Body of pancreas (tissue), 4 donors: ENCODE measurements at regions not wholly inside any gene's neighbourhood (a gene's known extent, or its start where the extent isn't known, plus 50 kb on each side); places are given as distances from the start of the nearest gene placed in this dataset.
"Not testable (repeated sequence)": the region's sequence is repeated elsewhere in the genome, so short reads cannot be mapped to it uniquely, and the experiment has no call there.

ENCODE experiments used
- ATAC-seq: fragments of 150-250 bp; one replicate; pipeline ENCODE4 v1.9.1; 2016
- DNase-seq, 4 donors: peaks; one replicate each; pipeline ENCODE4 v3.0.0-alpha.2; 2019
- H3K27ac ChIP-seq, 4 donors: fragments of 200-600 bp; sonication (generic); 1 replicate in 3 of 4; 2 replicates in 1 of 4; pipeline versions ENCODE4 v1.5.1 to v1.6.1; 2016 to 2019; ENCODE audit warnings: mild to moderate bottlenecking in 1 of 4, mixed read lengths in 1 of 4, moderate library complexity in 1 of 4
- H3K27me3 ChIP-seq, 2 donors: fragments of 200-600 bp; sonication (generic); one replicate each; pipeline ENCODE4 v1.6.0; 2016; ENCODE audit warnings: mild to moderate bottlenecking in 1 of 2
- H3K36me3 ChIP-seq, 2 donors: fragments of 200-600 bp; sonication (generic); replicated peaks in 1 of 2; 2 replicates each; pipeline ENCODE4 v1.5.1; 2016; ENCODE audit warnings: low read depth in 2 of 2; ENCODE audit not compliant: insufficient read depth in 1 of 2
- H3K4me1 ChIP-seq: fragments of 200-600 bp; sonication (generic); one replicate; pipeline ENCODE4 v1.6.0; 2016
- H3K4me3 ChIP-seq, 2 donors: fragments of 200-600 bp; sonication (generic); 1 replicate in 1 of 2; 2 replicates in 1 of 2; pipeline ENCODE4 v1.5.1; 2016 to 2019
- H3K9me3 ChIP-seq, 3 donors: fragments of 200-600 bp; sonication (generic); 1 replicate in 2 of 3; 2 replicates in 1 of 3; pipeline ENCODE4 v1.5.1; 2016
- POLR2A ChIP-seq, 3 donors: fragments of 450-650 bp; IDR thresholded peaks; one replicate each; pipeline ENCODE4 v1.6.1; 2016; ENCODE audit warnings: antibody characterized with exemption in 3 of 3, mild to moderate bottlenecking in 2 of 3
- WGBS, 2 donors: methylation state at CpG; one replicate each; pipeline ENCODE4 v1.1.5; 2017; 5-methylcytosine and 5-hydroxymethylcytosine counted together
- intact Hi-C: fragments of 100-400 bp; cut with DNase I; formaldehyde crosslinking; loops from one replicate; pipeline ENCODE4 v1.15.1; 2023
- TF ChIP-seq, protein P1 (sequence below), 7 experiments: fragments of 450-650 bp in 4 of 7; fragments of 200-600 bp in 3 of 7; sonication (generic) in 3 of 7; IDR thresholded peaks; one replicate each; pipeline ENCODE4 v1.5.1; 2016 to 2019; ENCODE audit warnings: antibody characterized with exemption in 7 of 7

DNA sequence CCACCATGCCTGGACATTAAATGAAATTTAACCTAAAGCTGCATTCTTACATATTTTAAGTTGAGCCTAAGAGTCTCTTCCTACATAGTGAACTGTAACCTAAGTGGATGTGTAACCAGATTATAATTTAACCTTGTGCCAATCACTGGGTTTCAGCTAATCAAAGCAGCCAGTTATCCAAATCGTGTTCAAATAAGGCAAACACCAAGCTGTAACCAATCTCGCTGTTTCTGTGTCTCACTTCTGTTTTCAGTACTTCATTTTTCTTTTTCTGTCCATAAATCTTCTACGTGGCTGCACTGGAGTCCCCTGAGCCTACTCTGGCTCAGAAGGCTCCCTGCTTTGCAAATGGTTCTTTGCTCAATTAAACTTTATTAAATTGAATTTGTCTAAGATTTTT, 186.1 kb upstream of the CNTN6 start:
- no peak for ATAC-seq

DNA sequence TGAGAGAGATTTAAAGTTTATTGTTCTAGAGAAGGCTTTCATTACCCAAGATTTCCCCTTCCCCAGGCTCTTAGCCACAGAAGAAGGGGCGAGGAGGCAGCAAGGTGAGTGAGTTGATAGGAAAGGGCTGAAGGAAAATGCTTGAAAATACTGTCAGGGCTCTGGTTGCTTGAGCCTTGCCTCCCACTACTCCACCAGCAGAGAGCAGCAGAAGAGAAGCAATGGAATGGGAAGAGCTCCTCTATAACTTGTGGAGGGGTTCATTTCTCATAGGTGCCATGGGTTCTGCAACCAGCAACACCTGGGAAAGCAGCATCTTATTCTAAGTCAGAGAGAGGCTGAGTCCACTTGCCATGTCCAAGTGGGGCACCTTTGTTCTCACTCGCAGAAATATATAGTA, 184.0 kb upstream of the CNTN6 start:
- H3K36me3 ChIP-seq, result no peaks in the 10 kb centered on the region
- 34 to 66% methylated on average over 2 of the region's 2 CpGs for WGBS, 2 donors
- intact Hi-C loops, result no loop called here
- H3K4me1 ChIP-seq, result no peaks in the 10 kb centered on the region
- ATAC-seq (no peak), DNase-seq (no peak)
- no peak overlapping the region for H3K4me3 ChIP-seq
- H3K27me3 ChIP-seq, result no peaks in the 10 kb centered on the region
- no peak for TF ChIP-seq POLR2A (IDR thresholded peaks at IDR 0.05)
- TF ChIP-seq, protein P1, sequence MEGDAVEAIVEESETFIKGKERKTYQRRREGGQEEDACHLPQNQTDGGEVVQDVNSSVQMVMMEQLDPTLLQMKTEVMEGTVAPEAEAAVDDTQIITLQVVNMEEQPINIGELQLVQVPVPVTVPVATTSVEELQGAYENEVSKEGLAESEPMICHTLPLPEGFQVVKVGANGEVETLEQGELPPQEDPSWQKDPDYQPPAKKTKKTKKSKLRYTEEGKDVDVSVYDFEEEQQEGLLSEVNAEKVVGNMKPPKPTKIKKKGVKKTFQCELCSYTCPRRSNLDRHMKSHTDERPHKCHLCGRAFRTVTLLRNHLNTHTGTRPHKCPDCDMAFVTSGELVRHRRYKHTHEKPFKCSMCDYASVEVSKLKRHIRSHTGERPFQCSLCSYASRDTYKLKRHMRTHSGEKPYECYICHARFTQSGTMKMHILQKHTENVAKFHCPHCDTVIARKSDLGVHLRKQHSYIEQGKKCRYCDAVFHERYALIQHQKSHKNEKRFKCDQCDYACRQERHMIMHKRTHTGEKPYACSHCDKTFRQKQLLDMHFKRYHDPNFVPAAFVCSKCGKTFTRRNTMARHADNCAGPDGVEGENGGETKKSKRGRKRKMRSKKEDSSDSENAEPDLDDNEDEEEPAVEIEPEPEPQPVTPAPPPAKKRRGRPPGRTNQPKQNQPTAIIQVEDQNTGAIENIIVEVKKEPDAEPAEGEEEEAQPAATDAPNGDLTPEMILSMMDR (IDR thresholded peaks at IDR 0.05), result no peak
- no peak overlapping the region for H3K27ac ChIP-seq
- no peaks in the 10 kb centered on the region for H3K9me3 ChIP-seq

More for the DNA sequence above, 186.1 kb upstream of the CNTN6 start:
- 35 to 42% methylated on average over 3 of the region's 3 CpGs for WGBS, 2 donors
- Histone ChIP-seq H3K27me3 (no peaks in the 10 kb centered on the region), H3K4me3 (no peak overlapping the region), H3K4me1 (no peaks in the 10 kb centered on the region), H3K9me3 (peaks cover 0 to 4% (median 0%) of the 10 kb centered on the region in 3 donors), H3K36me3 (no peaks in the 10 kb centered on the region), H3K27ac (no peak overlapping the region)
- no peak for DNase-seq
- TF ChIP-seq POLR2A (IDR thresholded peaks at IDR 0.05), result no peak
- TF ChIP-seq, protein P1 (IDR thresholded peaks at IDR 0.05), result no peak
- intact Hi-C loops, result no loop called here

GRCh38 chr3:912717-913116, 180.1 kb upstream of the CNTN6 start:
- H3K9me3 ChIP-seq, DNase-seq, intact Hi-C loops, H3K27me3 ChIP-seq, ATAC-seq, H3K4me1 ChIP-seq, H3K4me3 ChIP-seq, H3K27ac ChIP-seq, H3K36me3 ChIP-seq: not testable (repeated sequence)
- 47 to 56% methylated on average over 4 of the region's 4 CpGs for WGBS, 2 donors

DNA sequence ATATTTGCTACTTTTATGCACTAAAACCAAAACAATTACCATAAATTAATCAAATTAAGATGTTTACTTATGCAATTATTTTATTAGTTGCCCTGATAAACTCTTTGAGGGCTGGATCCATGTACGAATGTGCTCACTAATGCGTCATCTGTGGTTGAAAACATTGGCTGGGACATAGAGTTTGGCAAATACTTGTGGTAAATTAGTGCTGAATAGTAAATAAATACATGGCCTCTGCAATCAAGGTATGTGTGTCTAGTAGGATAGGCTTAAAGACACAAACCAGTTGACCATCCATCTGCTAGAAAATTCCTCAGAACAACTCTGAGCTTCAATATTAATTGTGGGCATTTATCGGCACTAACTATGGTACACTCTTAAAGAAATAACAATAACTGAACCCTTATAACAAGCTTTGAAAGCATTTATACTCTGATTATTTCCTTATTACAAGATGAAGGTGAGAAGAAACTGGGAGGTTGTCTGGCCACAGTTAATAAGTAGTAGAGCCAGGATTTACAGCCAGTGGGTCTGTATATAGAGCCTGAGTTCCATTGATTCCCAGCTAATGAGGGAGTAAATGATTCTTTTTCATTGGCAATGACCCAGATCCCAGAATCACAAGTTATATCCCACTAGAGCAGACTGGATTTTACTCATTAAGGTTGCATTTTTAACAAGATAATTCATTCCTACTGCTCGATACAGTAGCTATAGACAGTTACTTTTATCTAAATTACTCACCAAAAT, 169.5 kb upstream of the CNTN6 start:
- Histone ChIP-seq H3K4me1 (no peaks in the 10 kb centered on the region), H3K27me3 (no peaks in the 10 kb centered on the region), H3K27ac (no peak overlapping the region), H3K4me3 (no peak overlapping the region), H3K36me3 (no peaks in the 10 kb centered on the region), H3K9me3 (no peaks in the 10 kb centered on the region)
- 52% methylated on average over 4 of the region's 4 CpGs for WGBS, 2 donors
- intact Hi-C loops, result no loop called here
- TF ChIP-seq, protein P1 (IDR thresholded peaks at IDR 0.05), result no peak
- TF ChIP-seq POLR2A (IDR thresholded peaks at IDR 0.05), result no peak
- DNase-seq (no peak), ATAC-seq (no peak)

- TF ChIP-seq, protein P1 (IDR thresholded peaks at IDR 0.05), result no peak
- TF ChIP-seq POLR2A (IDR thresholded peaks at IDR 0.05), result no peak
- WGBS, 2 donors, result 31 to 35% methylated on average over 1 of the region's 1 CpG
- intact Hi-C loops, result no loop called here
- Histone ChIP-seq H3K27ac (no peak overlapping the region), H3K9me3 (no peaks in the 10 kb centered on the region), H3K27me3 (no peaks in the 10 kb centered on the region), H3K36me3 (no peaks in the 10 kb centered on the region), H3K4me3 (no peak overlapping the region), H3K4me1 (no peaks in the 10 kb centered on the region)
- DNase-seq (no peak), ATAC-seq (no peak)
Observed at GRCh38 chr3:930866-931265, 162.0 kb upstream of the CNTN6 start.
